IMR-90 (cell line): ENCODE measurements at regions not wholly inside any gene's neighbourhood (a gene's known extent, or its start where the extent isn't known, plus 50 kb on each side); places are given as distances from the start of the nearest gene placed in this dataset.

Source experiments
- ATAC-seq: fragments of 200-7000 bp; cut with Tn5 transposase; 2 replicates; pipeline ENCODE4 v1.9.1; 2020; ENCODE audit warnings: low read depth, mild to moderate bottlenecking, moderate library complexity
- BruUV-seq: library from RNA; stranded (reverse); fragments of 400-500 nt; replicated peaks from 2 replicates; lab custom pipeline; 2021; lab: Mats Ljungman, UMichigan
- CTCF ChIA-PET: fragments of 300-600 bp; formaldehyde crosslinking; extraction: SDS; loops from one replicate; lab custom pipeline; 2021; ENCODE audit warnings: antibody characterized with exemption; lab: Yijun Ruan, JAX
- POLR2A ChIA-PET: fragments of 300-600 bp; sonication (Branson Sonifier 250); formaldehyde crosslinking; loops from one replicate; lab custom pipeline; 2022; ENCODE audit warnings: antibody characterized with exemption; ENCODE audit not compliant: unreplicated experiment; lab: Charles Lee
- DNase-seq: peaks from one replicate; pipeline ENCODE4 v3.0.0; 2013
- H2AFZ ChIP-seq: replicated peaks from 2 replicates; pipeline ENCODE3; 2013; ENCODE audit warnings: low read length, mild to moderate bottlenecking; ENCODE audit not compliant: poor library complexity
- H2AK5ac ChIP-seq: 2 replicates; pipeline ENCODE4 v1.6.1; 2013; ENCODE audit warnings: low read depth, low read length, inconsistent platforms
- H2AK9ac ChIP-seq: replicated peaks from 2 replicates; pipeline ENCODE3; 2013; ENCODE audit warnings: mild to moderate bottlenecking, low read depth, low read length, moderate library complexity; ENCODE audit not compliant: poor library complexity
- H2BK120ac ChIP-seq: 2 replicates; pipeline ENCODE4 v1.6.1; 2013; ENCODE audit warnings: low read depth, low read length, inconsistent platforms
- H2BK15ac ChIP-seq: 3 replicates; pipeline ENCODE4 v1.6.1; 2013; ENCODE audit warnings: low read depth, low read length, inconsistent platforms
- H2BK20ac ChIP-seq: 2 replicates; pipeline ENCODE4 v1.6.1; 2013; ENCODE audit warnings: low read depth, mild to moderate bottlenecking, inconsistent platforms, low read length, moderate library complexity
- H2BK5ac ChIP-seq: 2 replicates; pipeline ENCODE4 v1.6.1; 2013; ENCODE audit warnings: mild to moderate bottlenecking, low read depth, low read length, inconsistent platforms; ENCODE audit not compliant: poor library complexity, severe bottlenecking
- H3K14ac ChIP-seq: replicated peaks from 2 replicates; pipeline ENCODE4 v1.6.1; 2013; ENCODE audit warnings: low read depth, low read length, inconsistent platforms
- H3K18ac ChIP-seq: 2 replicates; pipeline ENCODE4 v1.6.1; 2013; ENCODE audit warnings: low read depth, low read length, control low read depth
- H3K23ac ChIP-seq: 2 replicates; pipeline ENCODE4 v1.6.1; 2013; ENCODE audit warnings: low read depth, low read length, inconsistent platforms
- H3K27ac ChIP-seq: 2 replicates; pipeline ENCODE4 v1.5.1; 2013; ENCODE audit warnings: mild to moderate bottlenecking, control low read depth, low read length; ENCODE audit not compliant: insufficient read depth
- H3K27me3 ChIP-seq: 2 replicates; pipeline ENCODE4 v1.6.1; 2013; ENCODE audit warnings: low read length; ENCODE audit not compliant: control insufficient read depth, insufficient read depth
- H3K36me3 ChIP-seq: 2 replicates; pipeline ENCODE4 v1.6.1; 2013; ENCODE audit warnings: low read length, mixed read lengths; ENCODE audit not compliant: control insufficient read depth, insufficient read depth
- H3K4ac ChIP-seq: 2 replicates; pipeline ENCODE4 v1.6.1; 2013; ENCODE audit warnings: low read depth, low read length, inconsistent platforms
- H3K4me1 ChIP-seq: 2 replicates; pipeline ENCODE4 v1.6.1; 2013; ENCODE audit warnings: low read length, mixed read lengths; ENCODE audit not compliant: control insufficient read depth, insufficient read depth
- H3K4me2 ChIP-seq: 2 replicates; pipeline ENCODE4 v1.6.1; 2013; ENCODE audit warnings: low read depth, mild to moderate bottlenecking, control low read depth, low read length, moderate library complexity
- H3K4me3 ChIP-seq: 2 replicates; pipeline ENCODE4 v1.5.1; 2013; ENCODE audit warnings: low read depth, mild to moderate bottlenecking, control low read depth, low read length, moderate library complexity; ENCODE audit not compliant: insufficient read depth
- H3K56ac ChIP-seq: 2 replicates; pipeline ENCODE4 v1.6.1; 2013; ENCODE audit warnings: low read length, inconsistent platforms; ENCODE audit not compliant: insufficient read depth; ENCODE audit errors: extremely low read depth
- H3K79me1 ChIP-seq, 2 experiments: 2 replicates each; pipeline ENCODE4 v1.6.1; 2013; ENCODE audit warnings: low read length in 2 of 2, inconsistent platforms in 1 of 2, low read depth in 1 of 2
- H3K9ac ChIP-seq: 2 replicates; pipeline ENCODE4 v1.6.1; 2013; ENCODE audit warnings: low read depth, low read length, control low read depth
- H3K9me1 ChIP-seq: 2 replicates; pipeline ENCODE4 v1.6.1; 2013; ENCODE audit warnings: low read length, inconsistent platforms; ENCODE audit not compliant: insufficient read depth
- H3K9me3 ChIP-seq: 2 replicates; pipeline ENCODE4 v1.6.1; 2013; ENCODE audit warnings: low read length; ENCODE audit not compliant: control insufficient read depth, insufficient read depth
- H4K20me1 ChIP-seq: 2 replicates; pipeline ENCODE4 v1.6.1; 2013; ENCODE audit warnings: low read length, inconsistent platforms; ENCODE audit not compliant: insufficient read depth
- H4K5ac ChIP-seq: 2 replicates; pipeline ENCODE4 v1.6.1; 2013; ENCODE audit warnings: mild to moderate bottlenecking, low read depth, low read length, control low read depth
- H4K8ac ChIP-seq, 2 experiments: 2 replicates each; pipeline ENCODE4 v1.6.1; 2013; ENCODE audit warnings: low read depth in 2 of 2, low read length in 2 of 2, control low read depth in 1 of 2, inconsistent platforms in 1 of 2
- H4K91ac ChIP-seq: 2 replicates; pipeline ENCODE4 v1.6.1; 2013; ENCODE audit warnings: low read depth, low read length, inconsistent platforms; ENCODE audit not compliant: insufficient read depth
- CEBPB ChIP-seq: IDR thresholded peaks from 2 replicates; pipeline ENCODE4 v1.6.1; 2012; ENCODE audit warnings: low read depth, low read length, improper control_type of control experiment
- WGBS, 2 experiments: methylation state at CpG; one replicate each; pipeline versions ENCODE4 v1.1.5 to v1.1.7; 2013; ENCODE audit warnings: missing lambda C conversion rate in 2 of 2; ENCODE audit not compliant: insufficient read length in 1 of 2; ENCODE audit errors: extremely low coverage in 2 of 2; 5-methylcytosine and 5-hydroxymethylcytosine counted together
- dilution Hi-C: fragments of 300-500 bp; cut with HindIII; formaldehyde crosslinking; loops from one replicate; pipeline ENCODE4 v1.14.3; 2018; ENCODE audit warnings: low sequenced_read_pairs; ENCODE audit not compliant: unreplicated experiment
- in situ Hi-C: fragments of 300-500 bp; cut with MboI; formaldehyde crosslinking; loops from 3 replicates; pipeline ENCODE4 v1.14.3; 2019; ENCODE audit warnings: low sequenced_read_pairs, inconsistent platforms, mixed read lengths
- intact Hi-C: fragments of 100-400 bp; cut with micrococcal nuclease; formaldehyde crosslinking; loops from 2 replicates; pipeline ENCODE4 v1.10.0; 2022

DNA sequence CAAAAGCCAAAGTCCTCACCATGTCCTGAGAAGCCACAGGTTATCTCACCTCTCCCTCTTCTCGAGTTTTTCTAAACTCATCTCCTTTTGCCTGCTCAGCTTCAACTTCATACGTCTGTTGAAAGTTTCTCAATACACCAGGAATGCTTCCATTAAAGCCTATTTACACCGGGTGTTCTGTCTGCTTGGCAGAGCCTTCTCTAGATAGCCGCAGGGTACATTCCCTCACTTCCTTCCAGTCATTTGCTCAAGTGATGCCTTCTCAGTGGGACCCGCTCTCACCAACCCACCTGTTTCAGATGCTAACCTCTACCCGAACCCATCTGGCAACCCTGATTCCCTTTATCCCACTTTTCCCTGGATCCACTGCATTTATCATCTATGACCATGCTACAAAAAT lies 257.0 kb upstream of the ADGRL2 start:
- H2BK15ac ChIP-seq = no peak overlapping the region
- intact Hi-C loops (no loop called here), dilution Hi-C loops (no loop called here), in situ Hi-C loops (no loop called here)
- H3K4me3 ChIP-seq = no peak overlapping the region
- no peak overlapping the region for H3K23ac ChIP-seq
- no peak overlapping the region for H4K91ac ChIP-seq
- H3K9ac ChIP-seq = no peak overlapping the region
- no peak overlapping the region for H4K5ac ChIP-seq
- no peaks in the 10 kb centered on the region for H3K4me1 ChIP-seq
- H2AK9ac ChIP-seq = no peak overlapping the region
- no TSS peak for BruUV-seq
- H2AFZ ChIP-seq = no peak overlapping the region
- no peaks in the 10 kb centered on the region for H3K9me1 ChIP-seq
- H2AK5ac ChIP-seq = no peak overlapping the region
- no peak overlapping the region for H3K56ac ChIP-seq
- DNase-seq = no peak
- ChIA-PET POLR2A (no interaction called here), CTCF (no interaction called here)
- TF ChIP-seq CEBPB = no peak
- no peak overlapping the region for H3K4ac ChIP-seq
- H2BK20ac ChIP-seq = no peak overlapping the region
- no peaks in the 10 kb centered on the region for H4K20me1 ChIP-seq
- no peak overlapping the region for H3K27ac ChIP-seq
- H3K4me2 ChIP-seq = no peak overlapping the region
- H3K9me3 ChIP-seq = no peaks in the 10 kb centered on the region
- H2BK5ac ChIP-seq = no peak overlapping the region
- WGBS, 2 experiments = 70% methylated on average over 4 of the region's 6 CpGs; no CpG with 5 or more reads in 1 of the 2 experiments
- H3K14ac ChIP-seq = no peak overlapping the region
- H3K27me3 ChIP-seq = no peaks in the 10 kb centered on the region
- no peak overlapping the region for H3K18ac ChIP-seq
- H3K79me1 ChIP-seq = no peaks in the 10 kb centered on the region
- H3K36me3 ChIP-seq = no peaks in the 10 kb centered on the region
- H2BK120ac ChIP-seq = no peak overlapping the region
- no peak for ATAC-seq
- H4K8ac ChIP-seq = no peak overlapping the region
